ENCODE measurements at regions not wholly inside any gene's neighbourhood (a gene's known extent, or its start where the extent isn't known, plus 50 kb on each side); places are given as distances from the start of the nearest gene placed in this dataset.

GRCh38 chr11:90717522-90717921 is 494.7 kb upstream of the CHORDC1 start:
- no peak for TF ChIP-seq USF1 (IDR thresholded peaks at IDR 0.05)
- TF ChIP-seq TAF1 (IDR thresholded peaks at IDR 0.05; ENCODE audit: low read depth) = no peak
- TF ChIP-seq RAD21 (IDR thresholded peaks at IDR 0.05; ENCODE audit: low read depth) = no peak
- no peak for TF ChIP-seq EP300 (IDR thresholded peaks at IDR 0.05; ENCODE audit: borderline replicate concordance)
- no peak for TF ChIP-seq NFIC (IDR thresholded peaks at IDR 0.05)
- no peak for TF ChIP-seq CREB1 (IDR thresholded peaks at IDR 0.05; ENCODE audit: low read depth)
- no peak for TF ChIP-seq TEAD4 (IDR thresholded peaks at IDR 0.05)
- TF ChIP-seq REST (IDR thresholded peaks at IDR 0.05; ENCODE audit: low read depth) = no peak
- no peak for TF ChIP-seq CEBPB (IDR thresholded peaks at IDR 0.05)

Data from Ishikawa (cell line).